ENCODE measurements at regions not wholly inside any gene's neighbourhood (a gene's known extent, or its start where the extent isn't known, plus 50 kb on each side); places are given as distances from the start of the nearest gene placed in this dataset.
"Not testable (repeated sequence)": the region's sequence is repeated elsewhere in the genome, so short reads cannot be mapped to it uniquely, and the experiment has no call there.

DNA sequence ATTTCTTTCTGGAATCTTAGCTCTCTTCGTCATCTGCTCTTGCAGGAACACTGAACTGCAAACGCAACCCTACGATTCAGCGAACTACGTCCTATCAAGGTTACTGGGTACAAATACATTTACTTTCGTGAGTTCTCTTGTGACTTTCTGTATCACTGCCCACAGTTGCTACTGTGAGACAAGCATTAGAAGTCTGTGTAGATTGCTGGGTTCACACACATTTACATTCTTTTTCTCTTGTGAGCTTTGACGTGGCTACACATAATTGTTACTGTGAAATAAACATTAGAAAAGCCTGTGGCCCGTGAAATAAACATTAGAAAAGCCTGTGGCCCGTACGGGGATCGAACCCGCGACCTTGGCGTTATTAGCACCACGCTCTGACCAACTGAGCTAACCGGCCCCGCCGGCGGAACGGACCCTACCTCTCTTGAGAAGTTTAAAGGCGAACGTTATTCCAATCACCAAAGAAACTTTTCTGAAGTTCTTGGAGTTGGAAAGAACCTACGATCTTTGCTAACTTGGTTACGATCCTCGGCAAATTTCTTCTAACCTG lies 61.2 kb upstream of the ZNF322 start:
- in situ Hi-C loops (cut with MboI; ENCODE audit: low pct_unique_long_range_greater_than_20kb, low sequenced_read_pairs, unreplicated experiment); DNase-seq (ENCODE audit: low spot score): not testable (repeated sequence)

DNA sequence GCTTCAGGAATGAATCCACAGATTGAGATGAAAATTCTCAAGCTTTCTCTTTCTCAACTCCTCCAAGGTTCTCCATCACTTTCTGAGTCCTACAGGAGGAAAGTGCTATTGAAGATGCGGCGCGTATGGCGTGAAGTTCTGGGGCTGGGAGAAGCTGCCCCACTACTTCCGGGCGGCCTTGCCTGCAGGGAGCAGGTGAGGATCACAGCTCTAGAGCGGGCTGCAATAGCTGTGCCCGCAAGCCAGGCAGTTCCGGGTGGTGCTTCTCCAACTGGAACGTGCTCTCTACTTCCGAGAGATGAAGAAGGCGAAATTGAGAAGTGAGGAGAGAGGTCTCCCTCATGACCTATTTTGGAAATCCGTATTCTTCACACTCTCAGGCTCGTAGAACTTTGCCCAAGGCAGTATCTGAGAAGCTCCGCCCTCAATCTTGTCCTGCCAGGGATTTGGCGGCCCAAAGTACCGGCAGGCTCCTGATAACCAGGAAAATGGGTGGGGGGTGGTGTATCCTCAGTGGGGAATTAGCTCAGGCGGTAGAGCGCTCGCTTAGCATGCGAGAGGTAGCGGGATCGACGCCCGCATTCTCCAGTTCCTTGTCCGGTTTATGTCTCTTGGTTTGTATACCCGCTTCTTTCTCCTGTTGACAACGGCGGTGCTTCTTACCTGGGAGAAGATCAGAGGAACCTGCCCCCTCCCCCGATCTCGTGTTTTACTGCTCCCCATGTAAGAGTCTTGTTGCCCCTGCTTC lies 70.6 kb upstream of the ZNF322 start:
- in situ Hi-C loops (cut with MboI; ENCODE audit: low pct_unique_long_range_greater_than_20kb, low sequenced_read_pairs, unreplicated experiment); DNase-seq (ENCODE audit: low spot score): not testable (repeated sequence)

DNA sequence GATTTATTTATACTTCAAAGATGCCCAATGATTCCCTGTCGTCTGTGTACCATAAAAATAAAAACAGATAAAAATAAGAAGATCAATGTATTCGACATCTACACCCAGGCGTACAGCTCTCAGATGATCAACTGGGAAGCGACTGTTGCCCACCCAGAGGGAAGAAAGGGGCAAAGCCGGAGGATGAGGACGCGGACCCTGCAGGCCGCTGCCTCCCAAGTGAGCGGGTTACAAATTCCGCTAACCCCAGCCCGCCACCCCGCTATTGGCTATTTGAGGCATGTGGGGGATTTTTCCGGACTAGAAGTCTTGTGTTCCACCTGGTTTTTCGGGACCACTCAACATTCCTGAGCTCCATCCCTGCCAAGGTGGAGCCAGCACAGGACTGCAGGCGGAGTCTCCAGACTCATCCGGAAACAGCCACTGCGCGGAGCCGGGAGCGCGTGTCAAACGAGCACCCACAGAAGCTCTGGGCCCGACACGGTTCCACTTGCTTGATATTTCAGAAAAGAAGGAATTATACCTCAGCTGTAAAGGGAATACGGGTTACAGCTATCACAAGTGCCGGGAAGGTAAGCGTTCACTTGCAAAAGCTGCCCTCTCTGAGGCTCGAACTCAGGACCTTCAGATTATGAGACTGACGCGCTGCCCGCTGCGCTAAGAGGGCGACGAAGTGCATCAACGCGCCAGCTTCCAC lies 75.4 kb upstream of the ZNF322 start:
- in situ Hi-C loops (cut with MboI; ENCODE audit: low pct_unique_long_range_greater_than_20kb, low sequenced_read_pairs, unreplicated experiment); DNase-seq (ENCODE audit: low spot score): not testable (repeated sequence)

DNA sequence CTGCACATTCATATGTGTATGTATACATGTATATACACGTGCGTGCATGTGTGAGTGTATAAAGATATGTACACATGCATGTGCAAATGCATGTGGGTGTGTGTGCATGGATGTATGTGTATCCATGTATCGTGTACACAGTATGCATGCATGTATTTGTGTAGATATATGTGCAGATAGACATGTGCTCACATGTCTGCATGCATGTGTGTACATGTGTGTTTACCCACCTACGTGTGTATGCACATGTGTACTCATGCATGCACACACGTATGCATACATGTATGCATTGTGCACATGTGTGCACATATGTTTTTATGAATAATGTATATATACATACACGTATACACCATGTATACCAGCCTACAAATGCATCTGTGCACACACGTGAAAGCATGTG lies 80.3 kb upstream of the ZNF322 start:
- TF ChIP-seq, protein P1, sequence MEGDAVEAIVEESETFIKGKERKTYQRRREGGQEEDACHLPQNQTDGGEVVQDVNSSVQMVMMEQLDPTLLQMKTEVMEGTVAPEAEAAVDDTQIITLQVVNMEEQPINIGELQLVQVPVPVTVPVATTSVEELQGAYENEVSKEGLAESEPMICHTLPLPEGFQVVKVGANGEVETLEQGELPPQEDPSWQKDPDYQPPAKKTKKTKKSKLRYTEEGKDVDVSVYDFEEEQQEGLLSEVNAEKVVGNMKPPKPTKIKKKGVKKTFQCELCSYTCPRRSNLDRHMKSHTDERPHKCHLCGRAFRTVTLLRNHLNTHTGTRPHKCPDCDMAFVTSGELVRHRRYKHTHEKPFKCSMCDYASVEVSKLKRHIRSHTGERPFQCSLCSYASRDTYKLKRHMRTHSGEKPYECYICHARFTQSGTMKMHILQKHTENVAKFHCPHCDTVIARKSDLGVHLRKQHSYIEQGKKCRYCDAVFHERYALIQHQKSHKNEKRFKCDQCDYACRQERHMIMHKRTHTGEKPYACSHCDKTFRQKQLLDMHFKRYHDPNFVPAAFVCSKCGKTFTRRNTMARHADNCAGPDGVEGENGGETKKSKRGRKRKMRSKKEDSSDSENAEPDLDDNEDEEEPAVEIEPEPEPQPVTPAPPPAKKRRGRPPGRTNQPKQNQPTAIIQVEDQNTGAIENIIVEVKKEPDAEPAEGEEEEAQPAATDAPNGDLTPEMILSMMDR (IDR thresholded peaks at IDR 0.05; ENCODE audit: extremely low read depth, insufficient read depth, missing control alignments), result no peak
- in situ Hi-C loops (cut with MboI; ENCODE audit: low pct_unique_long_range_greater_than_20kb, low sequenced_read_pairs, unreplicated experiment), result no loop called here
- DNase-seq (ENCODE audit: low spot score), result no peak

DNA sequence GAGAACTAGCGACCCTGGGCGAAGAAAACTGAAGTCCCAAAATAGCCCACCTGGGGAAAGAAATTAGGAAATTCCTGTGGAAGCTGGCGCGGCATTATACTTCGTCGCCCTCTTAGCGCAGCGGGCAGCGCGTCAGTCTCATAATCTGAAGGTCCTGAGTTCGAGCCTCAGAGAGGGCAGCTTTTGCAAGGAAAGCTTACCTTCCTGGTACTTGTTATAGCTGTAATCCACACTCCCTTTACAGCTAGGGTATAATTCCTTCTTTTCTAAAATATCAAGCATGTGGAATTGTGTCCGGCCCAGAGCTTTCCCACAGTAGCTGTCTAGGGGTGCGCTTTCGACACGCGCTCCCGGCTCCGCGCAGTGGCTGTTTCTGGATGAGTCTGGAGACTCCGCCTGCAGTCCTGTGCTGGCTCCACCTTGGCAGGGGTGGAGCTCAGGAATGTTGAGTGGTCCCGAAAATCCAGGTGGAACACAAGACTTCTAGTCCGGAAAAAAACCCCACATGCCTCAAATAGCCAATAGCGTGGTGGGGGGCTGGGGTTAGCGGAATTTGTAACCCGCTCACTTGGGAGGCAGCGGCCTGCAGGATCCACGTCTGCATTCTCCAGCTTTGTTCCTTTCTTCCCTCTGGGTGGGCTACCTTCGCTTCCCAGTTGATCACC lies 83.7 kb upstream of the ZNF322 start:
- in situ Hi-C loops (cut with MboI; ENCODE audit: low pct_unique_long_range_greater_than_20kb, low sequenced_read_pairs, unreplicated experiment), result no loop called here
- DNase-seq (ENCODE audit: low spot score), result peak; percentile 1
- TF ChIP-seq, protein P1 (IDR thresholded peaks at IDR 0.05; ENCODE audit: extremely low read depth, insufficient read depth, missing control alignments), result no peak

DNA sequence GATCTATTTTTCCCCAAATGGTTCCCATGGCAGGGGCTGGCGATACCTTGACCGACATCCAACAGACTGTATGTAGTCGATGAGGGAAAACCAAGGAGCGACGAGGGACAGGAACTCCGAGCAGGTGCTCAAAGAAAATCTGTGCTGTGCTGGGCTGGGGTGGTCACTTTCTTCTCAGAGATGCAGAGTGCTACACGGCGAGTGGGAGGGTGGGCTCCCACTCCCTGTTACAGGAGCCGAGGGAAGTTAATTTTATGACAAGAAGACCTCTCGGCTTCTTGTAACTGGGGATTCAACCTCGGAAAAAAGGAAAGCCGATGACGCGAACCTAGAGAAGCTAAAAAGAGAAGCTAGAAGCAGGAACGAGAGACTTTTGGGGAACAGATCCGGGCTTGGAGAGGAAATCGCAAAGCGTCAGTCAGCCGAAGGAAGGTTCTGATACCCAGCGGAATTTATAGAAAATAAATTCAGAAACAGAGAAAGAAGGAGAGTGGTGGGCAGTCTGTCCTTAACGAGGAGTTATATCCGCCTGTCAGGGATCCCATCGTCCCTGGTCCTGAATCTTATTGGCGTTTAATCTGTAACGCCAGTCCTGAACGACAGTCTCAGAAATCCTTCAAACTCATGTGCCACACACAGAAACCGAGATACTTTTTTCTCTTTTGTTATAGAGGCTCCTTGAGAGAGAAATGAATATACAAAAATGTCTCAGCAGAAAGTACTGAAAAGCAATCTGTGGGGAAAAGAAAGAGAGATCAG lies 84.6 kb upstream of the ZNF322 start:
- peak; percentile 3 for DNase-seq (ENCODE audit: low spot score)
- in situ Hi-C loops (cut with MboI; ENCODE audit: low pct_unique_long_range_greater_than_20kb, low sequenced_read_pairs, unreplicated experiment), result no loop called here
- TF ChIP-seq, protein P1 (IDR thresholded peaks at IDR 0.05; ENCODE audit: extremely low read depth, insufficient read depth, missing control alignments), result no peak

DNA sequence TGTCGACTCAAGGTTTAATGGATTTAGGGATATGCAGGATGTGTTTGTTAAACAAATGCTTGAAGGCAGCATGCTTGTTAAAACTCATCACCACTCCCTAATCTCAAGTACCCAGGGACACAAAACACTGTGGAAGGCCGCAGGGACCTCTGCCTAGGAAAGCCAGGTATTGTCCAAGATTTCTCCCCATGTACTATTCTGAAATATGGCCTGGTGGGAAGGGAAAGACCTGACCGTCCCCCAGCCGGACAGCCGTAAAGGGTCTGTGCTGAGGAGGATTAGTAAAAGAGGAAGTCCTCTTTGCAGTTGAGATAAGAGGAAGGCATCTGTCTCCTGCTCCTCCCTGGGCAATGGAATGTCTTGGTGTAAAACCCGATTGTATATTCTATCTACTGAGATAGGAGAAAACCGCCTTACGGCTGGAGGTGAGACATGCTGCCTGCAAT lies 85.3 kb upstream of the ZNF322 start:
- DNase-seq (ENCODE audit: low spot score); in situ Hi-C loops (cut with MboI; ENCODE audit: low pct_unique_long_range_greater_than_20kb, low sequenced_read_pairs, unreplicated experiment): not testable (repeated sequence)

DNA sequence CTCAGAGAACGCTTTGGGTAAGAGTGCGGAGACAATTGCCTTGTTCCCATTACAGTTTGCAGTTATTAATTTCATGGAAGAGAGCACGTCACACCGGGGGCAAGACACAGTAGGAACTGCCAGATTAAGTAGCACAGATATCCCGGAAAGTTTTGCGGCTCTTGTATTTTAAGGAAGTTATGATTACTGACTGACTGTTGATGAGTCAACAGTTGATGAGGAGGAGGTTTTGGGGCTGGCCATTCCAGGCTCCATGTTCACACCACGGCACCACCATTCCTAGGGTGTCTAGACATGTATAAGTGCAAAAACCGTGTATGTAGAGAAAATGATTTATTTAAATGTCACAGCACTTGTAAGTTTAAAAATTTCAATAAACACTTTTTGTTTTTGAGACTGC lies 86.4 kb upstream of the ZNF322 start:
- DNase-seq (ENCODE audit: low spot score); in situ Hi-C loops (cut with MboI; ENCODE audit: low pct_unique_long_range_greater_than_20kb, low sequenced_read_pairs, unreplicated experiment): not testable (repeated sequence)

DNA sequence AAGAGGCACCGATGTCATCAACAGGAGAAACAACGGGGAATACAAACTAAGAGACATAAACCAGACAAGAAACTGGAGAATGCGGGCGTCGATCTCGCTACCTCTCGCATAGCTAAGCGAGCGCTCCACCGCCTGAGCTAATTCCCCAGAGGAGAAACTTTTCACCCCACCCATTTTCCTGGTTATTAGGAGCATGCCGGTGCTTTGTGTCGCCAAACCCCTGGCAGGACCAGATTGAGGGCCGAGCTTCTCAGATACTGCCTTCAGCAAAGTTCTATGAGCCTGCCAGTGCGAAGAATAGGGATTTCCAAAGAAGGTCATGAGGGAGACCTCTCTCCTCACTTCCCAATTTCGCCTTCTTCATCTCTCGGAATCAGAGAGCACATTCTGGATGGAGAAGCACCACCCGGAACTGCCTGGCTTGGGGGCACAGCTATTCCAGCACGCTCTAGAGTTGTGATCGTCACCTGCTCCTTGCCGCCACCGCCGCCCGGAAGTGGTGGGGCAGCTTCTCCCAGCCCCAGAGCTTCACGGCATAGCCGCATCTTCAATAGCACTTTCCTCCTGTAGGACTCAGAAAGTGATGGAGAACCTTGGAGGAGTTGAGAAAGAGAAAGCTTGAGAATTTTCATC lies 89.7 kb upstream of the ZNF322 start:
- not testable (repeated sequence) for DNase-seq (ENCODE audit: low spot score)

DNA sequence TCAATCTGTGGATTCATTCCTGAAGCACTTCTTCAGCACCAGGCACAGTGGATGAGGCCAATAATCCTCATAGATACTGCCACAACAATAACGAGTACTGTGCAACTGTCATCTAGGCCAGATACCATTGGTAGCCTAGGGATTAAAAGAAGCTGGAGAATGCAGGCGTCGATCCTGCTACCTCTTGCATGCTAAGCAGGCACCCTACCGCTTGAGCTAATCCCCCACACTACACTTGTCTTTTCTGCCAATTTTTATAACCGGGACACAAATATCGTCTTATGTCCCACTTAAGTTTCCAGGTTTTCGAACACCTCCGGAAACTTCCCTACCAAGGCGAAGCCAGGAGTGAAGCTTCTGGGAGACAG lies 90.2 kb upstream of the ZNF322 start:
- in situ Hi-C loops (cut with MboI; ENCODE audit: low pct_unique_long_range_greater_than_20kb, low sequenced_read_pairs, unreplicated experiment); DNase-seq (ENCODE audit: low spot score): not testable (repeated sequence)

More for the DNA sequence above, 89.7 kb upstream of the ZNF322 start:
- in situ Hi-C loops (cut with MboI; ENCODE audit: low pct_unique_long_range_greater_than_20kb, low sequenced_read_pairs, unreplicated experiment), result not testable (repeated sequence)
